ENCODE measurements at regions not wholly inside any gene's neighbourhood (a gene's known extent, or its start where the extent isn't known, plus 50 kb on each side); places are given as distances from the start of the nearest gene placed in this dataset.

GRCh38 chr19:31819837-31820236, 470.6 kb upstream of the TSHZ3 start:
- H3K27me3 Mint-ChIP-seq = no peaks in the 10 kb centered on the region
- H3K36me3 Mint-ChIP-seq = no peaks in the 10 kb centered on the region
- DNase-seq = no peak
- peaks cover 12% of the 10 kb centered on the region for H3K9me3 Mint-ChIP-seq
- no peak overlapping the region for H3K27ac Mint-ChIP-seq
- CTCF ChIA-PET = no interaction called here
- no peaks in the 10 kb centered on the region for H3K4me1 Mint-ChIP-seq
- no peak overlapping the region for H3K4me3 Mint-ChIP-seq

- H3K27me3 Mint-ChIP-seq = no peaks in the 10 kb centered on the region
- no peak for DNase-seq
- H3K9me3 Mint-ChIP-seq = peaks cover 18% of the 10 kb centered on the region
- no peak overlapping the region for H3K4me3 Mint-ChIP-seq
- no peak overlapping the region for H3K27ac Mint-ChIP-seq
- CTCF ChIA-PET = no interaction called here
- H3K4me1 Mint-ChIP-seq = no peaks in the 10 kb centered on the region
- no peaks in the 10 kb centered on the region for H3K36me3 Mint-ChIP-seq
These were observed 472.1 kb upstream of the TSHZ3 start for GRCh38 chr19:31821346-31821745.

- Mint-ChIP-seq H3K4me3 (no peak overlapping the region), H3K27me3 (no peaks in the 10 kb centered on the region), H3K27ac (no peak overlapping the region), H3K36me3 (no peaks in the 10 kb centered on the region), H3K4me1 (no peaks in the 10 kb centered on the region), H3K9me3 (peaks cover 14% of the 10 kb centered on the region)
- no peak for DNase-seq
- CTCF ChIA-PET = no interaction called here
These were observed 476.2 kb upstream of the TSHZ3 start for GRCh38 chr19:31825134-31826094.

GRCh38 chr19:31826325-31826724, 477.1 kb upstream of the TSHZ3 start:
- H3K9me3 Mint-ChIP-seq = peaks cover 13% of the 10 kb centered on the region

GRCh38 chr19:31831421-31832175, 482.4 kb upstream of the TSHZ3 start:
- Mint-ChIP-seq H3K27ac (no peak overlapping the region), H3K4me3 (no peak overlapping the region), H3K27me3 (no peaks in the 10 kb centered on the region), H3K4me1 (no peaks in the 10 kb centered on the region), H3K9me3 (peaks cover 15% of the 10 kb centered on the region), H3K36me3 (no peaks in the 10 kb centered on the region)
- DNase-seq = no peak
- CTCF ChIA-PET = no interaction called here

More at GRCh38 chr19:31826325-31826724, 477.1 kb upstream of the TSHZ3 start:
- CTCF ChIA-PET = no interaction called here
- Mint-ChIP-seq H3K4me3 (no peak overlapping the region), H3K36me3 (no peaks in the 10 kb centered on the region), H3K4me1 (no peaks in the 10 kb centered on the region), H3K27ac (no peak overlapping the region), H3K27me3 (no peaks in the 10 kb centered on the region)
- no peak for DNase-seq

- H3K4me1 Mint-ChIP-seq = no peaks in the 10 kb centered on the region
- DNase-seq = no peak
These were observed 482.9 kb upstream of the TSHZ3 start for GRCh38 chr19:31832176-31832548.

GRCh38 chr19:31834070-31834469, 484.8 kb upstream of the TSHZ3 start:
- Mint-ChIP-seq H3K27ac (no peak overlapping the region), H3K27me3 (no peaks in the 10 kb centered on the region), H3K36me3 (no peaks in the 10 kb centered on the region), H3K4me1 (no peaks in the 10 kb centered on the region), H3K4me3 (no peak overlapping the region), H3K9me3 (peaks cover 11% of the 10 kb centered on the region)
- no peak for DNase-seq
- CTCF ChIA-PET = no interaction called here

More at GRCh38 chr19:31832176-31832548, 482.9 kb upstream of the TSHZ3 start:
- Mint-ChIP-seq H3K27me3 (no peaks in the 10 kb centered on the region), H3K27ac (no peak overlapping the region), H3K4me3 (no peak overlapping the region), H3K9me3 (peaks cover 13% of the 10 kb centered on the region), H3K36me3 (no peaks in the 10 kb centered on the region)
- CTCF ChIA-PET = no interaction called here

GRCh38 chr19:31838163-31838815, 489.1 kb upstream of the TSHZ3 start:
- DNase-seq = no peak
- Mint-ChIP-seq H3K9me3 (peaks cover 9% of the 10 kb centered on the region), H3K27ac (no peak overlapping the region), H3K27me3 (no peaks in the 10 kb centered on the region), H3K4me3 (no peak overlapping the region), H3K4me1 (no peaks in the 10 kb centered on the region), H3K36me3 (no peaks in the 10 kb centered on the region)
- CTCF ChIA-PET = no interaction called here

- Mint-ChIP-seq H3K27me3 (no peaks in the 10 kb centered on the region), H3K9me3 (peaks cover 6% of the 10 kb centered on the region), H3K4me1 (no peaks in the 10 kb centered on the region), H3K36me3 (no peaks in the 10 kb centered on the region), H3K4me3 (no peak overlapping the region), H3K27ac (no peak overlapping the region)
- CTCF ChIA-PET = no interaction called here
- DNase-seq = no peak
These were observed 491.1 kb upstream of the TSHZ3 start for GRCh38 chr19:31840371-31840770.

GRCh38 chr19:31841755-31842154, 492.5 kb upstream of the TSHZ3 start:
- Mint-ChIP-seq H3K4me3 (no peak overlapping the region), H3K9me3 (peaks cover 4% of the 10 kb centered on the region), H3K4me1 (no peaks in the 10 kb centered on the region), H3K36me3 (no peaks in the 10 kb centered on the region), H3K27me3 (no peaks in the 10 kb centered on the region), H3K27ac (no peak overlapping the region)
- CTCF ChIA-PET = no interaction called here
- DNase-seq = no peak

- no peak for DNase-seq
- peaks cover 25% of the 10 kb centered on the region for H3K9me3 Mint-ChIP-seq
- CTCF ChIA-PET = no interaction called here
- H3K36me3 Mint-ChIP-seq = no peaks in the 10 kb centered on the region
- no peak overlapping the region for H3K4me3 Mint-ChIP-seq
- no peak overlapping the region for H3K27ac Mint-ChIP-seq
- no peaks in the 10 kb centered on the region for H3K4me1 Mint-ChIP-seq
- no peaks in the 10 kb centered on the region for H3K27me3 Mint-ChIP-seq
These were observed 482.3 kb upstream of the ZNF507 start for GRCh38 chr19:31863122-31863521.

GRCh38 chr19:31874313-31874712, 471.1 kb upstream of the ZNF507 start:
- no peaks in the 10 kb centered on the region for H3K36me3 Mint-ChIP-seq

GRCh38 chr19:31875591-31875990, 469.8 kb upstream of the ZNF507 start:
- H3K27ac Mint-ChIP-seq = no peak overlapping the region
- H3K4me3 Mint-ChIP-seq = no peak overlapping the region
- DNase-seq = no peak
- H3K4me1 Mint-ChIP-seq = no peaks in the 10 kb centered on the region
- no peaks in the 10 kb centered on the region for H3K36me3 Mint-ChIP-seq
- H3K27me3 Mint-ChIP-seq = no peaks in the 10 kb centered on the region
- peaks cover 11% of the 10 kb centered on the region for H3K9me3 Mint-ChIP-seq
- CTCF ChIA-PET = no interaction called here

More at GRCh38 chr19:31874313-31874712, 471.1 kb upstream of the ZNF507 start:
- no peaks in the 10 kb centered on the region for H3K27me3 Mint-ChIP-seq
- peaks cover 11% of the 10 kb centered on the region for H3K9me3 Mint-ChIP-seq
- no peak for DNase-seq
- no peak overlapping the region for H3K27ac Mint-ChIP-seq
- CTCF ChIA-PET = no interaction called here
- no peaks in the 10 kb centered on the region for H3K4me1 Mint-ChIP-seq
- H3K4me3 Mint-ChIP-seq = no peak overlapping the region

- no peaks in the 10 kb centered on the region for H3K27me3 Mint-ChIP-seq
- H3K4me3 Mint-ChIP-seq = no peak overlapping the region
These were observed 465.1 kb upstream of the ZNF507 start for GRCh38 chr19:31880283-31880682.

More at GRCh38 chr19:31880283-31880682, 465.1 kb upstream of the ZNF507 start:
- CTCF ChIA-PET = no interaction called here
- DNase-seq = no peak
- Mint-ChIP-seq H3K4me1 (no peaks in the 10 kb centered on the region), H3K27ac (no peak overlapping the region), H3K36me3 (no peaks in the 10 kb centered on the region), H3K9me3 (peaks cover 14% of the 10 kb centered on the region)
